ENCODE measurements at regions not wholly inside any gene's neighbourhood (a gene's known extent, or its start where the extent isn't known, plus 50 kb on each side); places are given as distances from the start of the nearest gene placed in this dataset.
"Not testable (repeated sequence)": the region's sequence is repeated elsewhere in the genome, so short reads cannot be mapped to it uniquely, and the experiment has no call there.

GRCh38 chr7:156050636-156051569, 238.6 kb upstream of the SHH start:
- DNase-seq = no peak

- no peak for DNase-seq
These were observed 237.1 kb upstream of the SHH start for GRCh38 chr7:156049366-156049765.

DNA sequence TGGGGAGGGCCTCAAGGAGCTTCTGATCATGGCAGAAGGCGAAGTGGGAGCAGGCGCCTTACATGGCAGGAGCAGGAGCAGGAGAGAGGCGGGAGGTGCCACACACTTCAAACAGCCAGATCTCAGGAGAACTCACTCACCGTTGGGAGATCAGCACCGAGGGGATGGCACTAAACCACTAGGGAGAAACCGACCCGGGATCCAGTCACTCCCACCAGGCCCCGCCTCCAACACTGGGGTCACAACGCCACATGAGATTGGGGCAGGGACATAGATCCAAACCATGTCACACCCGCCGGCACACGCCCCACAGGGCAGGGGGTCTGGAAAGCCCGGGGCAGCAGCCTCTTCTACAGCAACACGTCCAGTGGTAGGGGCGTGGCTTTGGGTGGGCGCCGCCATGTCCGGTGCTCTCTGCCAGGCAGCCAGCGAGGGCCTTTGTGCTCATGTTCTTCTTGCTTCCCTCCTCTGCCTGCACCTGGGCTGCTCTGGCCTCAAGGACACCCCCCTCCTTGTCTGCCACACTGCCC, 233.8 kb upstream of the SHH start:
- DNase-seq = no peak

GRCh38 chr7:156043416-156044178, 231.3 kb upstream of the SHH start:
- no peak for DNase-seq

DNA sequence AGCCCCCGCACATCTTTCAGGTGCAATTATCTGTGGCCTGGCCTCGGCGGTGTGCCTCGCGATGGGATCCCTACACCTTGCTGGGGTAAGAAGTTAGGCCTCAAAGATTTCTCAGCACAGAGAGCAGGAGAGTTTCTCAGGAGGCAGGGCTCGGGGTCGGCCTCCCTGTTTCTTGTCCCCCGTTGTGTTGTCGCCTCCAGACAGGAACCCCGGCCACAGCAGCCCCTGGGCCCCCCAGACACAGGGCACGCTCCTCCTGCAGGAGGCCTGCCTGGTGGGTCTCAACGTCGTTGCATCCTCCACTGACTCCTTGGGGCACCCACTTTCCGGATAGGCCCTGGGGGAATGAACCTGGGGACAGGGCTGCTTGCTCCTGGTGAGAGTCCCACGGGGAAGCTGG, 229.1 kb upstream of the SHH start:
- no peak for DNase-seq

DNA sequence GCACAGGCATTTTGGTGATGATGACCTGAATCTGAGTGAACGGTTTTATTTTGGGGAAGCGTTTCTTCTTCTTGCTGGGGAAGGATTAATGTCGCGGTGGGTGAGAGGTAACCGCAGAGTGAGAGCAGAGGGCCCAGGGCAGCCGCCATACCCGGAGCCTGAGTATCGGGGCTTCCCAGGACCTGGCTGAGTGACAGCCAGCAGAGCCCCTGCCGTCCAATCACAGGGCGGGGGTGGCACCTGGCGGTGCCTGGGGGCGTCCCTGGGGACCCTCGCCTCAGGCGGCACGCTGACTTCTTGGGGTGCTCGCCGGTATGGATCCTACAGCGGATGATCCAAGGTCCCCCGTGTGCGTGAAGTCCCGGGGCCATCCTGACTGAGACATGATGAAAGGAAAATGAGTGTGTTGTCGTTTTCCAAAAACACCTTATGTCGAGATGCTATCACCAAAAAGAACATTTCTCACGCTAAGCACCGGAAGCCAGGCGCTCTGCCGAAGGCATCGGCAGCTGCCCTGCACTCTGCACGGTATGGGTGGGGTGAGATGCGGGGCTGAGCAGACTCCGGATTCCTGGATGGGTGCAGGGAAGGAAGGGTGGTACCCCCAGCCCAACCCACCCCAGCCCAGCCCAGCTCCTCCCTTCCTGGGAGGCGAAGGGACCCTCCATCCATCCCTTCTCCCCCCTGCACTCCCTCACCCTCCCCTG, 227.9 kb upstream of the SHH start:
- no peak for DNase-seq

- no peak for DNase-seq
These were observed 226.9 kb upstream of the SHH start for GRCh38 chr7:156039194-156039593.

DNA sequence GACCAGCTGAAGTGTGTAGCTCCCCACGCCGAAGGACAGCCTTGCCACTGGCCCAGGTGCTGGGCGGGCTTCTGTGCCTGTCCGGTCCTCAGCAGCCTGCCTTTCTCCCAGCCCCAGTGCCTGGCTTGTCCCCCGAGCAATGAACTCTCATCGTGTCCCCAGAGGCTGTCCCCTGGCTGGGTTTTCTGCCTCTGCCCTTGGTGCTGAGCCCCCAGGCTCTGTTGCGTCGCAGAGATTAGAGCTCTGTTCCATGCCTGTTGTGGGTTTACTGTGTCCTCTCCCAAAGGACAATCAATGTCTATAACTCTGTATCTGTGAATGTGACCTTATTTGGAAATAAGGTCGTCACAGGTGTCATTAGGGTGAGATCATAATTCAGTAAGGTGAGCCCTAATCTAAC, 226.1 kb upstream of the SHH start:
- no peak for DNase-seq

GRCh38 chr7:156036153-156036552, 223.9 kb upstream of the SHH start:
- DNase-seq = no peak

DNA sequence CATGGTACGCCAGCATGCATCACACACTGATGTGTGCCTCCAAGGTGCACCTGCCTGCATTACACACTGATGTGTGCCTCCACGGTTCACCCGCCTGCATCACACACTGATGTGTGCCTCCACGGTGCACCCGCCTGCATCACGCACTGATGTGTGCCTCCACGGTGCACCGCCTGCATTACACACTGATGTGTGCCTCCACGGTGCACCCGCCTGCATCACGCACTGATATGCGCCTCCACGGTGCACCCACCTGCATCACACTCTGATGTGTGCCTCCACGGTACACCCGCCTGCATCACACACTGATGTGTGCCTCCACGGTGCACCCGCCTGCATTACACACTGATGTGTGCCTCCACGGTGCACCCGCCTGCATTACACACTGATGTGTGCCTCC, 223.1 kb upstream of the SHH start:
- not testable (repeated sequence) for DNase-seq

DNA sequence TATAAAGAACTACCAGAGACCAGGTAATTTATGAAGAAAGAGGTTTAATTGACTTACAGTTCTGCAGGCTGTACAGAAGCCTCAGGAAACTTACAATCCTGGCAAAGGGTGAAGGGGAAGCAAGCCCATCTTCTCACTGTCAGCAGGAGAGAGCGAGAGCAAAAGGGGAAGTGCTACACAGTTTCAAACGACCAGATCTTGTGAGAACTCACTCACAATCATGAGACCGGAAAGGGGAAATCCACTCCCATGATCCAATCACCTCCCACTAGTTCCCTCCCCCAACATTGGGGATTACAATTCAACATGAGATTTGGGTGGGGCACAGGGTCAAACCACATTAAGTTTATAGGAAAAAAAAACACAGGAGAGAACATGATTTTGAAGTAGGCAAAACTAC, 222.1 kb upstream of the SHH start:
- DNase-seq = no peak

DNA sequence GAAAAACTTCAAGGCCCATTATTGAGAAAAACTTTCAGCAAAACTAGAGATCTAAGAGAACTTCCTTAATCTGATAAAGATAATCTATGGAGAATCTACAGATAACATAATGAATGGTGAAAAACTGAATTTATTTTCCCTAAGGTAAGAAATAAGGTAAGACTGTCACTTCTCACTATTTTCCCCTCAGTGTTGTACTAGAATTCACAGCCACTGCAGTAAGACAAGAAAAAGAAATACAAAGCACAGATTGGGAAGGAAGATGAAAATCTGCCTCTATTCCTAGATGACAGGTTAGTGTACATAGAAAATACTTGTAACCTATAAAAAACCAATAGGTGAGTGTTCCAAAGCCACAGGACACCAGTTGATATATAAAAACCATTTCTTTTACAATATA, 220.7 kb upstream of the SHH start:
- DNase-seq = no peak

DNA sequence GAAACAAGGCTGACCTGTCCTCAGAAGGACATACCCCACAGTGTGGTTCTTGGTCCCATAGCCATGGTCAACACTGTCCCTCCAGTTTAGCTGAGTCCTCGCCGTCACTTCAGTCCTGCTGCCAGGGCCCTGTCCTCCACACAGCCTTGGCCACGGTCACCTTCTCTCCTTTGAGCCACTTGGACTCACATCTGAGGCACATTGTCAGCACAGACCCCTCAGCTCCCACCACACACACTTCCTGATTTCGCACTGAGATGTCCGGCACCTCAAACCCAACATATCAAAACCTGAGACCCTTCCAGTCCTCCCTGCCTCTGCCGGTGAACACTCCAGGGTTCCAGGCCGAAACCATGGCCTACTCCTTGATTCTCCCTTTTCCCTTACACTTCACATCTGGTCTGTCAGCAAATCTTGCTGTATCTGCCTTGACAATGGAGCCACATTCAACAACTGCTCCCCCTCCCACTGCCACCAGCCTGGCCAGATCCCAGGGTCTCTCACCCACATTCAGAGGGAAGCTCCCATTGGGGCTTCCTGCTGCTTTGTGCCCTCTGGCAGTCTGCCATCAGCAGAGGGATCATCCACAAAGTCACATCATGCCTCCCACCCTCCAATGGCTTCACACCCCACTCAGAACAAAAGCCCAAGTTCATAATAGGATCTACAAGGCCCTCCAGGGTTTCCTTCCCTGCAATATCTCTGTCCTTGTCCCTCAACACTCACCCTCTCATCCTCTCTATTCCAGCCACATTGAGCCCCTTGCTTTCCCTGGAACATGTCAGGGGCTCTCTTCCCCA, 219.6 kb upstream of the SHH start:
- DNase-seq = no peak

DNA sequence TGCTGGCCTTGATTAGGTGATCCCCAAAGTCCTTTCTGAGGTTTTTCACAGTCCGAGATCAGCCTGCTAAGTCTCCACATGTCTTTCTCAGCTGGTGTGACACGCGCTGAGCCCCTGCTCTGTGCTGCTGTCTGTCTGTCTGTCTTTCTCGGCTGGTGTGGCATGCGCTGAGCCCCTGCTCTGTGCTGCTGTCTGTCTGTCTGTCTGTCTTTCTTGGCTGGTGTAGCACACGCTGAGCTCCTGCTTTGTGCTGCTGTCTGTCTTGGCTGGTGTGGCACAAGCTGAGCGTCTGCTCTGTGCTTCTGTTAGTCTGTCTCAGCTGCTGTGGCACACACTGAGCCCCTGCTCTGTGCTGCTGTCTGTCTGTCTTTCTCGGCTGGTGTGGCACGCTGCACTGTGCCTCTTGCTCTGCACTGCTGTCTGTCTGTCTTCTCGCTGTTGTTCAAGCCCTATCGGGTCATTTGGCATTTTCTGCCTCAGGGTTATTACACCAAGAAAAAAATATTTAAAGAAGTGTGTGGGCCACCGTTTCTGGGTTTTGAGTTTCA, 217.3 kb upstream of the SHH start:
- DNase-seq = no peak

GRCh38 chr7:156028521-156028920, 216.3 kb upstream of the SHH start:
- DNase-seq = no peak

- no peak for DNase-seq
These were observed 215.6 kb upstream of the SHH start for GRCh38 chr7:156027821-156028220.

- DNase-seq = no peak
These were observed 214.3 kb upstream of the SHH start for GRCh38 chr7:156026603-156027002.

GRCh38 chr7:156026076-156026600, 213.9 kb upstream of the SHH start:
- no peak for DNase-seq

GRCh38 chr7:156025675-156026074, 213.4 kb upstream of the SHH start:
- no peak for DNase-seq

- DNase-seq = no peak
These were observed 211.9 kb upstream of the SHH start for GRCh38 chr7:156024201-156024600.
